ENCODE measurements at regions not wholly inside any gene's neighbourhood (a gene's known extent, or its start where the extent isn't known, plus 50 kb on each side); places are given as distances from the start of the nearest gene placed in this dataset.

GRCh38 chr2:104125096-104125495 is 728.8 kb upstream of the POU3F3 start:
- DNase-seq (ENCODE audit: low spot score) (no peak), FAIRE-seq (no peak)

GRCh38 chr2:104127049-104127770 is 726.7 kb upstream of the POU3F3 start:
- DNase-seq (ENCODE audit: low spot score) (no peak), FAIRE-seq (no peak)

GRCh38 chr2:104140361-104140760 is 713.6 kb upstream of the POU3F3 start:
- DNase-seq (ENCODE audit: low spot score) (no peak), FAIRE-seq (no peak)

GRCh38 chr2:104158191-104158590 is 695.7 kb upstream of the POU3F3 start:
- FAIRE-seq (no peak), DNase-seq (ENCODE audit: low spot score) (no peak)

- FAIRE-seq (no peak), DNase-seq (ENCODE audit: low spot score) (no peak)
These were observed 690.2 kb upstream of the POU3F3 start for GRCh38 chr2:104163611-104164130.

GRCh38 chr2:104164721-104165252 is 689.1 kb upstream of the POU3F3 start:
- FAIRE-seq (no peak), DNase-seq (ENCODE audit: low spot score) (no peak)

- DNase-seq (ENCODE audit: low spot score) (no peak), FAIRE-seq (no peak)
These were observed 676.7 kb upstream of the POU3F3 start for GRCh38 chr2:104177179-104177578.

GRCh38 chr2:104179644-104180043 is 674.3 kb upstream of the POU3F3 start:
- DNase-seq (ENCODE audit: low spot score), result no peak
- no peak for FAIRE-seq

GRCh38 chr2:104200533-104201168 is 653.3 kb upstream of the POU3F3 start:
- DNase-seq (ENCODE audit: low spot score) (no peak), FAIRE-seq (no peak)

- no peak for FAIRE-seq
- no peak for DNase-seq (ENCODE audit: low spot score)
These were observed 640.2 kb upstream of the POU3F3 start for GRCh38 chr2:104213758-104214157.

GRCh38 chr2:104215269-104216161 is 638.4 kb upstream of the POU3F3 start:
- FAIRE-seq, result no peak
- no peak for DNase-seq (ENCODE audit: low spot score)

GRCh38 chr2:104233591-104233990 is 620.3 kb upstream of the POU3F3 start:
- DNase-seq (ENCODE audit: low spot score), result no peak
- no peak for FAIRE-seq

- FAIRE-seq, result no peak
- no peak for DNase-seq (ENCODE audit: low spot score)
These were observed 617.4 kb upstream of the POU3F3 start for GRCh38 chr2:104236491-104236890.

GRCh38 chr2:104240984-104241383 is 612.9 kb upstream of the POU3F3 start:
- DNase-seq (ENCODE audit: low spot score) (no peak), FAIRE-seq (no peak)

GRCh38 chr2:104249629-104250028 is 604.3 kb upstream of the POU3F3 start:
- DNase-seq (ENCODE audit: low spot score) (no peak), FAIRE-seq (no peak)

GRCh38 chr2:104250635-104251034 is 603.3 kb upstream of the POU3F3 start:
- peak; percentile 52 for FAIRE-seq
- peak; percentile 8 for DNase-seq (ENCODE audit: low spot score)

GRCh38 chr2:104254017-104254416 is 599.9 kb upstream of the POU3F3 start:
- DNase-seq (ENCODE audit: low spot score) (no peak), FAIRE-seq (no peak)

- DNase-seq (ENCODE audit: low spot score), result no peak
- FAIRE-seq, result no peak
These were observed 591.2 kb upstream of the POU3F3 start for GRCh38 chr2:104262714-104263113.

- no peak for FAIRE-seq
- DNase-seq (ENCODE audit: low spot score), result no peak
These were observed 574.3 kb upstream of the POU3F3 start for GRCh38 chr2:104279646-104280045.

- DNase-seq (ENCODE audit: low spot score) (no peak), FAIRE-seq (no peak)
These were observed 573.7 kb upstream of the POU3F3 start for GRCh38 chr2:104280216-104280615.

- no peak for DNase-seq (ENCODE audit: low spot score)
- no peak for FAIRE-seq
These were observed 567.1 kb upstream of the POU3F3 start for GRCh38 chr2:104286841-104287240.
